MCF 10A (cell line): ENCODE measurements at regions not wholly inside any gene's neighbourhood (a gene's known extent, or its start where the extent isn't known, plus 50 kb on each side); places are given as distances from the start of the nearest gene placed in this dataset.

ENCODE experiments used
- BruUV-seq: library from RNA; stranded (reverse); fragments of 400-500 nt; replicated peaks from 2 replicates; lab custom pipeline; 2021; lab: Mats Ljungman, UMichigan
- CTCF ChIA-PET: fragments of 300-600 bp; sonication (Branson Sonifier 250); formaldehyde crosslinking; extraction: SDS; loops from one replicate; lab custom pipeline; 2021; ENCODE audit warnings: antibody characterized with exemption, inconsistent platforms; lab: Yijun Ruan, JAX
- POLR2A ChIA-PET: fragments of 300-600, 350-650 bp; sonication (Branson Sonifier 250); formaldehyde crosslinking; extraction: SDS; loops from one replicate; lab custom pipeline; 2020; ENCODE audit warnings: antibody characterized with exemption, inconsistent platforms; lab: Yijun Ruan, JAX
- DNase-seq: peaks from one replicate; pipeline ENCODE4 v3.0.0-alpha.2; 2018; ENCODE audit not compliant: unreplicated experiment
- H3K27ac Mint-ChIP-seq: one replicate; pipeline ENCODE4 v1.8.0; 2022; ENCODE audit warnings: mild to moderate bottlenecking, low read depth, mixed read lengths; ENCODE audit not compliant: unreplicated experiment
- H3K27me3 Mint-ChIP-seq: one replicate; pipeline ENCODE4 v1.8.0; 2022; ENCODE audit warnings: mixed read lengths; ENCODE audit not compliant: insufficient read depth, unreplicated experiment
- H3K36me3 Mint-ChIP-seq: one replicate; pipeline ENCODE4 v1.8.0; 2022; ENCODE audit warnings: mild to moderate bottlenecking, moderate library complexity, mixed read lengths; ENCODE audit not compliant: insufficient read depth, unreplicated experiment
- H3K4me1 Mint-ChIP-seq: one replicate; pipeline ENCODE4 v1.8.0; 2022; ENCODE audit warnings: mixed read lengths; ENCODE audit not compliant: insufficient read depth, unreplicated experiment
- H3K4me3 Mint-ChIP-seq: one replicate; pipeline ENCODE4 v1.8.0; 2022; ENCODE audit warnings: mild to moderate bottlenecking, moderate library complexity, mixed read lengths; ENCODE audit not compliant: unreplicated experiment
- H3K9me3 Mint-ChIP-seq: one replicate; pipeline ENCODE4 v1.8.0; 2022; ENCODE audit warnings: mixed read lengths; ENCODE audit not compliant: unreplicated experiment
- intact Hi-C: fragments of 100-400 bp; cut with micrococcal nuclease; formaldehyde crosslinking; loops from 2 replicates; pipeline ENCODE4 v1.14.1; 2022
- TF ChIP-seq, protein P1 (sequence below): fragments of 200-600 bp; IDR thresholded peaks from one replicate; pipeline ENCODE4 v1.8.0; 2022; ENCODE audit warnings: antibody characterized with exemption, mild to moderate bottlenecking; ENCODE audit not compliant: unreplicated experiment

DNA sequence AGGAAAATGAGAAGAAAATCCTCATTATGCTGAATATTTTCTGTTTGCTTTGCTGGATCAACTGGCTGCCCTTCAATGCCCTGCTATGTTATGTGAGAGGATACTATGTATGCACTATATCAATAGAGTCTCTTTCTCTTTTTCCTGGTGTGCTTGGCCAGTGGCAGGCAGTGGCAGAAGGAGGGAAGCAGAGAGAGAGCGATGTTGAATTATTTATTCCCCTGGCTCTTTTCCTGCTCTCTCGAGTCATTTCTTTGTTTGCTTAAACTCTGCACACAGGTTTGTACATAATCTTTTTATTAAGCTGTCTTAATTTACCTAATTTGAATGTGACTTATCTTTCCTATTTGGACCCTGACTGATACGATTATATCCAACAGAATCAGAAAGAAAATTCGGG lies 1727.3 kb downstream of the SUCLG1 start:
- DNase-seq = no peak
- Mint-ChIP-seq H3K36me3 (no peaks in the 10 kb centered on the region), H3K9me3 (no peaks in the 10 kb centered on the region), H3K27me3 (no peaks in the 10 kb centered on the region), H3K4me1 (no peaks in the 10 kb centered on the region), H3K27ac (no peak overlapping the region), H3K4me3 (no peak overlapping the region)
- TF ChIP-seq, protein P1, sequence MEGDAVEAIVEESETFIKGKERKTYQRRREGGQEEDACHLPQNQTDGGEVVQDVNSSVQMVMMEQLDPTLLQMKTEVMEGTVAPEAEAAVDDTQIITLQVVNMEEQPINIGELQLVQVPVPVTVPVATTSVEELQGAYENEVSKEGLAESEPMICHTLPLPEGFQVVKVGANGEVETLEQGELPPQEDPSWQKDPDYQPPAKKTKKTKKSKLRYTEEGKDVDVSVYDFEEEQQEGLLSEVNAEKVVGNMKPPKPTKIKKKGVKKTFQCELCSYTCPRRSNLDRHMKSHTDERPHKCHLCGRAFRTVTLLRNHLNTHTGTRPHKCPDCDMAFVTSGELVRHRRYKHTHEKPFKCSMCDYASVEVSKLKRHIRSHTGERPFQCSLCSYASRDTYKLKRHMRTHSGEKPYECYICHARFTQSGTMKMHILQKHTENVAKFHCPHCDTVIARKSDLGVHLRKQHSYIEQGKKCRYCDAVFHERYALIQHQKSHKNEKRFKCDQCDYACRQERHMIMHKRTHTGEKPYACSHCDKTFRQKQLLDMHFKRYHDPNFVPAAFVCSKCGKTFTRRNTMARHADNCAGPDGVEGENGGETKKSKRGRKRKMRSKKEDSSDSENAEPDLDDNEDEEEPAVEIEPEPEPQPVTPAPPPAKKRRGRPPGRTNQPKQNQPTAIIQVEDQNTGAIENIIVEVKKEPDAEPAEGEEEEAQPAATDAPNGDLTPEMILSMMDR = no peak
- ChIA-PET CTCF (no interaction called here), POLR2A (interaction anchor here (0.6 kb wide), 1 partner anchor 459 kb away, joined by 3 read pairs; no protein-coding TSS in a partner anchor)
- BruUV-seq = no TSS peak
- intact Hi-C loops = no loop called here

DNA sequence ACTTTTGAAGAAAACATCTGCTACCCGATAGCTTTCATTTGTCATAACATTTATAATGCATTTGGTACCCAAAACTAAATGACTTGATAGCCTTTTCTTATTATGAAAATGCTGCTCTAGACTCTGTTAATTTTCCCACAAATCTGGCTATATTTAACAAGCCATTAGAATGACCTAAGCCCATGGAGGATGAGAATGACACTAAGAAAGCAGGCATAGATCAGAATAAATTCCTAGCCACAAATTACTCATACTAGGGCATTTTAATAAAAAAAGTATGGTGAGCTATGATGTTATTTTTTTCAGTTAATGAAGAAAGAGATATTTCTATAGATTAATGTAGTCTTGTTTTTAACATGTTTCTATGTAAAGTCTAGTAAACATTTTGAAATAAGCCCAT lies 1728.3 kb downstream of the SUCLG1 start:
- TF ChIP-seq, protein P1 = no peak
- H3K4me1 Mint-ChIP-seq = no peaks in the 10 kb centered on the region
- intact Hi-C loops = no loop called here
- CTCF ChIA-PET = no interaction called here
- DNase-seq = no peak
- no peak overlapping the region for H3K27ac Mint-ChIP-seq
- no peak overlapping the region for H3K4me3 Mint-ChIP-seq
- BruUV-seq = no TSS peak
- no peaks in the 10 kb centered on the region for H3K27me3 Mint-ChIP-seq
- H3K9me3 Mint-ChIP-seq = no peaks in the 10 kb centered on the region
- POLR2A ChIA-PET = no interaction called here
- H3K36me3 Mint-ChIP-seq = no peaks in the 10 kb centered on the region

DNA sequence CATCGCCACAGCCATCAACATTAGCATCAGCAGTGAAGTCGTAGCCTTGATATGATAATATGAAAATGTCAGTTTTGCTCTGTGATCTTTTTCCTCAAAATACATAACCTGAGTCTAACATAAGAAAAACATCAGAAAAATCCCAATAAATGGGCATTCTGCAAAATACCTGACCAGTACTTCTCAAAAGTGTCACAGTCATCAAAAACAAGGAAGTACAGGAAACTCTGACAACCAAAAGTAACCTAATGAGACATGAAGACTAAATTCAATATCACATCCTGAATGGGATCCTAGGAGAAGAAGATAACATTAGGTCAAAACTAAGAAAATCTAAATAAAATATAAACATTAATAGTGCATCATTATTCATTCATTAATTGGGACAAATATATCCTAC lies 1731.0 kb downstream of the SUCLG1 start:
- Mint-ChIP-seq H3K4me3 (no peak overlapping the region), H3K9me3 (no peaks in the 10 kb centered on the region), H3K27ac (no peak overlapping the region), H3K36me3 (no peaks in the 10 kb centered on the region), H3K4me1 (no peaks in the 10 kb centered on the region), H3K27me3 (no peaks in the 10 kb centered on the region)
- BruUV-seq = no TSS peak
- no peak for DNase-seq
- CTCF ChIA-PET = no interaction called here
- POLR2A ChIA-PET = no interaction called here
- TF ChIP-seq, protein P1 = no peak
- intact Hi-C loops = no loop called here

DNA sequence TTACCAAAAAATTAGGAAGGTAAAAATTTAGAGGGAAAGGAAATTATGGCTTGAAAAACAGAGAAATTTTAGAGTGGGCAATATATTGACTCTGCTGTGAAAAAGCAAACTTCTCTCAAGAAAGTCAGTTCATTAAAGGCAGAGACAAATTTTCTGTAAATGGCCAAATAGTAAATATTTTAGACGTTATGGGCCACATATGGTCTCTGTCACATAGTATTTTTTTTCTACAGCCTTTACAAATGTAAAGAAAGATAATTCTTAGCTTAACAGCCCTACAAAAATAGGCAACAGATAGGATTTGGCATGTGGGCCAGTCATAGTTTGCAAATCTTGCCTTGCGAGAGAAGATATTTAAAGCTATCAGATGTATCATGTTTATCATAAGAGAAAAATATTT lies 1750.4 kb downstream of the SUCLG1 start:
- no peak overlapping the region for H3K27ac Mint-ChIP-seq
- no peaks in the 10 kb centered on the region for H3K36me3 Mint-ChIP-seq
- no peaks in the 10 kb centered on the region for H3K9me3 Mint-ChIP-seq
- ChIA-PET CTCF (interaction anchor here (0.6 to 0.7 kb wide), 3 partner anchors 95 to 1928 kb away, joined by 3 read pairs; no protein-coding TSS in a partner anchor), POLR2A (no interaction called here)
- no TSS peak for BruUV-seq
- intact Hi-C loops = no loop called here
- DNase-seq = no peak
- H3K27me3 Mint-ChIP-seq = no peaks in the 10 kb centered on the region
- no peak overlapping the region for H3K4me3 Mint-ChIP-seq
- TF ChIP-seq, protein P1 = no peak
- no peaks in the 10 kb centered on the region for H3K4me1 Mint-ChIP-seq
